Bronchial epithelial cell (primary cell): ENCODE measurements at regions not wholly inside any gene's neighbourhood (a gene's known extent, or its start where the extent isn't known, plus 50 kb on each side); places are given as distances from the start of the nearest gene placed in this dataset.

Experiments
- DNase-seq: peaks from one replicate; pipeline ENCODE4 v3.0.0-alpha.2; 2010; ENCODE audit warnings: low read depth
- FAIRE-seq: peaks from 2 replicates; lab custom pipeline; 2011; peaks lifted over from hg19 to GRCh38; lab: Jason Lieb, UNC
- H3K27me3 ChIP-seq: 2 replicates; pipeline ENCODE4 v1.5.1; 2011; ENCODE audit warnings: low read length; ENCODE audit not compliant: control insufficient read depth, insufficient read depth
- H3K36me3 ChIP-seq: 2 replicates; pipeline ENCODE4 v1.5.1; 2011; ENCODE audit warnings: low read length; ENCODE audit not compliant: control insufficient read depth, insufficient read depth
- H3K4me3 ChIP-seq: 2 replicates; pipeline ENCODE4 v1.5.1; 2011; ENCODE audit warnings: mild to moderate bottlenecking, low read depth, low read length, control low read depth
- TF ChIP-seq, protein P1 (sequence below): IDR thresholded peaks from 2 replicates; pipeline ENCODE4 v1.5.1; 2011; ENCODE audit warnings: mild to moderate bottlenecking, moderate library complexity, low read length, control low read depth, inconsistent platforms; ENCODE audit not compliant: insufficient read depth, severe bottlenecking

DNA sequence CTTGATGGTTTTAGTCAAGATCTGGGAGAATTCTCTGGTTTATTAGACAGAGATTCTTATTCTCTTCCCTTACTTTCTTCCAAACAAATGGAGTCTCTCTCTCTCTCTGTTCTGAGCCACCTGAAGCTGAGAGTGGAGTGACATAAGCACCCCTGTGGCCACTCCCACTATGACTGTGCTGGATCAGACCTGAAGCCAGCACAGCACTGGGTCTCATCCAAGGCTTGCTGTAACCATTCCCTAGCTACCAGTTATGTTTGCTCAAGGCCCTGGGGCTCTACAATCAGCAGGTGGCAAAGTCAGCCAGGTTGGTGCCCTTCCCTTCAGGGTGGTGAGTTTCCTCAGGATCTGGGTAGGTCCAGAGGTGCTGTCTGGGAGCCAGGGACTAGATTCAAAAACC, 568.5 kb downstream of the AACS start:
- DNase-seq = peak; percentile 42
- Histone ChIP-seq H3K27me3 (no peaks in the 10 kb centered on the region), H3K36me3 (no peaks in the 10 kb centered on the region), H3K4me3 (no peak overlapping the region)
- peak; percentile 58 for FAIRE-seq
- TF ChIP-seq, protein P1, sequence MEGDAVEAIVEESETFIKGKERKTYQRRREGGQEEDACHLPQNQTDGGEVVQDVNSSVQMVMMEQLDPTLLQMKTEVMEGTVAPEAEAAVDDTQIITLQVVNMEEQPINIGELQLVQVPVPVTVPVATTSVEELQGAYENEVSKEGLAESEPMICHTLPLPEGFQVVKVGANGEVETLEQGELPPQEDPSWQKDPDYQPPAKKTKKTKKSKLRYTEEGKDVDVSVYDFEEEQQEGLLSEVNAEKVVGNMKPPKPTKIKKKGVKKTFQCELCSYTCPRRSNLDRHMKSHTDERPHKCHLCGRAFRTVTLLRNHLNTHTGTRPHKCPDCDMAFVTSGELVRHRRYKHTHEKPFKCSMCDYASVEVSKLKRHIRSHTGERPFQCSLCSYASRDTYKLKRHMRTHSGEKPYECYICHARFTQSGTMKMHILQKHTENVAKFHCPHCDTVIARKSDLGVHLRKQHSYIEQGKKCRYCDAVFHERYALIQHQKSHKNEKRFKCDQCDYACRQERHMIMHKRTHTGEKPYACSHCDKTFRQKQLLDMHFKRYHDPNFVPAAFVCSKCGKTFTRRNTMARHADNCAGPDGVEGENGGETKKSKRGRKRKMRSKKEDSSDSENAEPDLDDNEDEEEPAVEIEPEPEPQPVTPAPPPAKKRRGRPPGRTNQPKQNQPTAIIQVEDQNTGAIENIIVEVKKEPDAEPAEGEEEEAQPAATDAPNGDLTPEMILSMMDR = no peak

DNA sequence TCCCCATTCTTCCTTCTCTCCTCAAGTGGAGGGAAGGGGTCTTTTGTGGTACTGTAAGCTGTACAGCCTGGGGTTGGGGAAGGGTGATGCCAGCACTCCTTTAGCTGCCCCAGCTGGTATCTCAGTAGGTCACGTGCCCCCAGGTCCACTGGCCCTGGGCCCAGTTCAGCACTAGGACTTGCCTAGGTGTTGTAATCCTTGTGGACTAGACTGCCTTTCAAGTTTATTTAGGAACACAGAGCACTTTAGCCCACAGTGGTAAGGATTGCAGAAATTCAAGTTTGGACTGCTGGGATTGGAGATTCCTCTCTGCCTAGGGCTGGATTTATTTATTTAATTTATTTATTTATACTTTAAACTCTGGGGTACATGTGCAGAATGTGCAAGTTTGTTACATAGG, 569.6 kb downstream of the AACS start:
- TF ChIP-seq, protein P1 = no peak
- FAIRE-seq (no peak), DNase-seq (no peak)
- Histone ChIP-seq H3K27me3 (no peaks in the 10 kb centered on the region), H3K36me3 (no peaks in the 10 kb centered on the region), H3K4me3 (no peak overlapping the region)

DNA sequence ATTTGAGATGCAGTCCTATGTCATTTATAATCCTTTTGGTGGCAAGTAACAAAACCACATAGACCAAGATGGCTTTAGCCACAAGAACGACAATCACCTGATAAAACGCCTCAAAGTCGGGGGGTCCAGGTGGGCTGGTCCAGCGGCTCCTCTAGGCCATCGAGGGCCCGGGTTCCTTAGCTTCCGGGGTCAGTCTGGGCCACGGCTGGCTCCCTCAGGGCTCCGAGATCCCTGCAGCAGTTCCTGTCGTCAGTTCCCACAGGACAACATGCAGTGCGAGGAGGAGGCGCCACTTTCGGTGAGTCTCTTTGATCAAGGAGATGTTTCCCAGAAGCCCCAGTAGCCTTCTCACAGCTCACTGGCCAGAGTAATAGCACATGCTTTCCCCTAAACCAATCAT, 574.6 kb downstream of the AACS start:
- DNase-seq (no peak), FAIRE-seq (no peak)
- TF ChIP-seq, protein P1 = no peak
- Histone ChIP-seq H3K36me3 (no peaks in the 10 kb centered on the region), H3K4me3 (no peak overlapping the region), H3K27me3 (no peaks in the 10 kb centered on the region)

DNA sequence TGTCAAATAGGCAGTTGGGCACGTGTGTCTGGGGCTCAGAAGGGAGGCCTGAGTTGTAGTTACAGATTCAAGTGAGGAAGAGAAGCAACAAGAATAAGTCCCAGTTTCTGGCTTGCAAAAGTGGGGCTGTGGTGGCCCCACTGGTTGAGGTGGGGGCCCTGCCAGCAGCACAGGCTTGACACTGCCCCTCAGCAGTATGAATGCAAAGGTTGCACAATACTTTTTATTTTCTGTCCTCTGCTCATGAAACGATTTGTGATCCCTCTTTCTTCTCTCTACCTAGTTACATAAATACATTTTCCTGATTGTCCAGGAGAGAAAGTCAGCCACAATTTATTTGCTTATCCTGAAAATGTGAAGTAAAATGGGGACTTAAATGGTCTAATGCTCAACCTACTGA, 577.8 kb downstream of the AACS start:
- TF ChIP-seq, protein P1 = no peak
- FAIRE-seq (no peak), DNase-seq (no peak)
- H3K27me3 ChIP-seq = no peaks in the 10 kb centered on the region
- no peak overlapping the region for H3K4me3 ChIP-seq
- H3K36me3 ChIP-seq = no peaks in the 10 kb centered on the region

DNA sequence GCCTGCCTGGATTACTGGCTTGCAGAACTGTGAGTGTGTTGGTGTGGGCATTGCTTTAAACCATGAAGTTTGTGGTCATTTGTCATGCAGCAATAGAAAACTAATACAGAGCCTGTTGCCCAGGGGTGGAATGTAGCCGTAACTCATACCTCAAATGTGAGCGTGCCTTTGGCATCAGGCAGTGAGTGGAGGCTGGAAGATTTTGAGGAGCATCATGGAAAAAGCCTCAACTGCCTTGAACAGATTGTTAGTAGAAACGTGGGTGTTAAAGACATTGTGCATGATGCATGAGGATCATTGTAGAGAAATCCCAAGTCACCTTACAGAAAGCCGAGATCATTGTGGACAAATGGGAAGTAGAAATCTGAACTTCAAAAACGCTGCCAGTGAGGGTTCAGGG, 580.5 kb downstream of the AACS start:
- FAIRE-seq = no peak
- Histone ChIP-seq H3K4me3 (no peak overlapping the region), H3K36me3 (no peaks in the 10 kb centered on the region), H3K27me3 (no peaks in the 10 kb centered on the region)
- DNase-seq = no peak
- TF ChIP-seq, protein P1 = no peak

DNA sequence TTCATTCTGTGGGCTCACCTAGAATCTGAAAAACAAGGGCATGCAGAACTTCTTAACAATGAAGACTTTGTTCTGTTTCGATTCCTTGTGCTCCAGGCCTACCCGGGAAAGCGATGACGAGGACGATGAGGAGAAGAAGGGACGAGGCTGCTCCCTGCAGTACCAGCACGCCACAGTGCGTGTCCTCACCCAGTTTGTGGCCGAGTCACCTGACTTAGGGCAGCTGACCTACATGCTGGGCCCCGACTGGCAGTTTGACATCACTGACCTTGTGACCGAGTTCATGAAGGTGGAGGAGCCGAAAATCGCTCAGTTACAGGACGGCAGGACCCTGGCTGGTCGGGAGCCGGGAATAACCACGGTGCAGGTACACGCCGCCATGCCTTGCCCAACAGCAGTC, 585.4 kb downstream of the AACS start:
- TF ChIP-seq, protein P1 = no peak
- Histone ChIP-seq H3K36me3 (no peaks in the 10 kb centered on the region), H3K4me3 (no peak overlapping the region), H3K27me3 (no peaks in the 10 kb centered on the region)
- FAIRE-seq (no peak), DNase-seq (no peak)
